OCI-LY7 (cell line): ENCODE measurements at regions not wholly inside any gene's neighbourhood (a gene's known extent, or its start where the extent isn't known, plus 50 kb on each side); places are given as distances from the start of the nearest gene placed in this dataset.
A peak's percentile ranks its signal among the peaks of the same experiment; 100 is the strongest.

Experiments used
- BruUV-seq: library from RNA; stranded (reverse); fragments of 400-500 nt; replicated peaks from 2 replicates; lab custom pipeline; 2021; lab: Mats Ljungman, UMichigan
- CTCF ChIA-PET: fragments of 300-600 bp; sonication (Branson Sonifier 250); formaldehyde crosslinking; loops from one replicate; lab custom pipeline; 2022; ENCODE audit warnings: antibody characterized with exemption; ENCODE audit not compliant: unreplicated experiment; lab: Charles Lee
- POLR2A ChIA-PET: fragments of 300-600 bp; sonication (Branson Sonifier 250); formaldehyde crosslinking; loops from one replicate; lab custom pipeline; 2022; ENCODE audit warnings: antibody characterized with exemption; lab: Charles Lee
- DNase-seq: peaks from one replicate; pipeline ENCODE4 v3.0.0-alpha.2; 2015; ENCODE audit warnings: low spot score
- H2AFZ ChIP-seq: fragments of 200-600 bp; sonication (generic), shearing (Covaris generic); 2 replicates; pipeline ENCODE4 v1.6.1; 2014; ENCODE audit warnings: mild to moderate bottlenecking, antibody characterized with exemption, low read length, moderate library complexity
- H3K27ac ChIP-seq: fragments of 200-600 bp; sonication (generic); 2 replicates; pipeline ENCODE4 v1.5.1; 2014; ENCODE audit warnings: mixed run types, low read depth, mild to moderate bottlenecking, moderate library complexity, low read length, inconsistent platforms; ENCODE audit not compliant: poor library complexity, severe bottlenecking
- H3K36me3 ChIP-seq: fragments of 200-600 bp; sonication (generic); 2 replicates; pipeline ENCODE4 v1.6.1; 2014; ENCODE audit warnings: mild to moderate bottlenecking, antibody characterized with exemption, low read length, moderate library complexity, mixed read lengths; ENCODE audit not compliant: insufficient read depth
- H3K4me1 ChIP-seq: fragments of 200-600 bp; sonication (generic); 2 replicates; pipeline ENCODE4 v1.5.1; 2014; ENCODE audit warnings: mild to moderate bottlenecking, low read length; ENCODE audit not compliant: insufficient read depth, poor library complexity, severe bottlenecking
- H3K4me2 ChIP-seq: fragments of 200-600 bp; sonication (generic); 2 replicates; pipeline ENCODE4 v1.6.1; 2014; ENCODE audit warnings: mild to moderate bottlenecking, low read length
- H3K4me3 ChIP-seq: fragments of 200-600 bp; sonication (generic); 2 replicates; pipeline ENCODE4 v1.5.1; 2014; ENCODE audit warnings: mild to moderate bottlenecking, low read depth, low read length; ENCODE audit not compliant: poor library complexity, severe bottlenecking
- H3K79me2 ChIP-seq: fragments of 200-600 bp; sonication (generic); 2 replicates; pipeline ENCODE4 v1.6.1; 2016; ENCODE audit warnings: low read depth, mild to moderate bottlenecking, low read length, moderate library complexity, mixed read lengths; ENCODE audit not compliant: insufficient read depth
- H3K9me2 ChIP-seq: fragments of 200-600 bp; sonication (generic); 2 replicates; pipeline ENCODE4 v1.6.1; 2016; ENCODE audit warnings: mild to moderate bottlenecking, low read length, mixed read lengths; ENCODE audit not compliant: insufficient read depth
- H3K9me3 ChIP-seq: fragments of 200-600 bp; sonication (generic); 2 replicates; pipeline ENCODE4 v1.6.1; 2014; ENCODE audit warnings: mild to moderate bottlenecking, mixed run types, low read length, mixed read lengths
- H4K20me1 ChIP-seq: fragments of 200-600 bp; sonication (generic); 2 replicates; pipeline ENCODE4 v1.6.1; 2014; ENCODE audit warnings: mild to moderate bottlenecking, antibody characterized with exemption, low read length, moderate library complexity, mixed read lengths; ENCODE audit not compliant: insufficient read depth
- EZH2phosphoT487 ChIP-seq: fragments of 200-600 bp; sonication (generic); IDR thresholded peaks from 2 replicates; pipeline ENCODE4 v1.6.1; 2018; ENCODE audit warnings: low read depth, borderline replicate concordance, mild to moderate bottlenecking, mixed run types, antibody characterized with exemption, low read length, moderate library complexity, mixed read lengths
- intact Hi-C: fragments of 100-400 bp; cut with micrococcal nuclease; formaldehyde crosslinking; loops from one replicate; pipeline ENCODE4 v1.10.0; 2022; ENCODE audit not compliant: unreplicated experiment
- TF ChIP-seq, protein P1 (sequence below): fragments of 200-600 bp; sonication (generic); conservative IDR thresholded peaks from 2 replicates; pipeline ENCODE4 v1.5.1; 2014; ENCODE audit warnings: mild to moderate bottlenecking, antibody characterized with exemption, low read length, moderate library complexity, mixed read lengths

DNA sequence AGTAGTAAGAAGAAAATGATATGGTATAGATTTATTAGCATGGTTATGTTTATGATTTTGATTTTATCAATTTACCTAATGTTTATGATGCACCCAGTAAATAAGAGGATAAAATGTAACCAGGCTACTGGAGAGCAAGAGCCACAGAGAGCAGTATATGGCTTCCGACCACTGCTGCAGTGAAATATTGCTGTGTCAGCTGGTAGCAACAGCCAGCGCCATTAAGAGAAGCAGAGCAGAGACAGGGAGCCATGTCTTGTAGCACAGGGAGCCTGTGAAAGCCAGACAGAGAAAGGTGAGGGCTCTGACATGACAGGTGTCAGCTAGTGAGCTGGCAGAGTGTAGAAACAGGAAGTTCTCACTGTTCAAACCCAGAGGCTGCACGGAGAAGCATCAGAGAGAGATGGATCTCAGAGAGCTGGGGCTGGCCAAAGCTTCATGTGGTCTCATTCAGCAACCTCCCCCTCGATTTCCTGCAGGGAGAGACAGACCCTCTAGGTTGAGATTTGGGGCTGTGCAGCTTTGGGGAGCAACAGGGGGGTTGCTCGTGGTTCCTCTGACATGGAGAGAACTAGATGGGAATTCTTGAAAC is 202.1 kb downstream of the MED10 start:
- no peak for TF ChIP-seq EZH2phosphoT487
- TF ChIP-seq, protein P1, sequence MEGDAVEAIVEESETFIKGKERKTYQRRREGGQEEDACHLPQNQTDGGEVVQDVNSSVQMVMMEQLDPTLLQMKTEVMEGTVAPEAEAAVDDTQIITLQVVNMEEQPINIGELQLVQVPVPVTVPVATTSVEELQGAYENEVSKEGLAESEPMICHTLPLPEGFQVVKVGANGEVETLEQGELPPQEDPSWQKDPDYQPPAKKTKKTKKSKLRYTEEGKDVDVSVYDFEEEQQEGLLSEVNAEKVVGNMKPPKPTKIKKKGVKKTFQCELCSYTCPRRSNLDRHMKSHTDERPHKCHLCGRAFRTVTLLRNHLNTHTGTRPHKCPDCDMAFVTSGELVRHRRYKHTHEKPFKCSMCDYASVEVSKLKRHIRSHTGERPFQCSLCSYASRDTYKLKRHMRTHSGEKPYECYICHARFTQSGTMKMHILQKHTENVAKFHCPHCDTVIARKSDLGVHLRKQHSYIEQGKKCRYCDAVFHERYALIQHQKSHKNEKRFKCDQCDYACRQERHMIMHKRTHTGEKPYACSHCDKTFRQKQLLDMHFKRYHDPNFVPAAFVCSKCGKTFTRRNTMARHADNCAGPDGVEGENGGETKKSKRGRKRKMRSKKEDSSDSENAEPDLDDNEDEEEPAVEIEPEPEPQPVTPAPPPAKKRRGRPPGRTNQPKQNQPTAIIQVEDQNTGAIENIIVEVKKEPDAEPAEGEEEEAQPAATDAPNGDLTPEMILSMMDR = no peak
- no TSS peak for BruUV-seq
- Histone ChIP-seq H3K4me2 (peak overlapping the region; percentile 65), H3K27ac (peak overlapping the region; percentile 19), H3K4me3 (no peak overlapping the region), H2AFZ (peak overlapping the region; percentile 90), H3K36me3 (no peaks in the 10 kb centered on the region), H4K20me1 (no peaks in the 10 kb centered on the region), H3K79me2 (no peaks in the 10 kb centered on the region), H3K9me3 (0 out of 2 replicates have a peak, but pooled peaks cover 3% of the 10 kb centered on the region), H3K9me2 (no peaks in the 10 kb centered on the region), H3K4me1 (peaks cover 14% of the 10 kb centered on the region)
- ChIA-PET CTCF (no interaction called here), POLR2A (interaction anchor here (1.1 to 1.4 kb wide), 2 partner anchors 9 to 12 kb away, joined by 3 read pairs; no protein-coding TSS in a partner anchor)
- DNase-seq = peak; percentile 77
- intact Hi-C loops = no loop called here

DNA sequence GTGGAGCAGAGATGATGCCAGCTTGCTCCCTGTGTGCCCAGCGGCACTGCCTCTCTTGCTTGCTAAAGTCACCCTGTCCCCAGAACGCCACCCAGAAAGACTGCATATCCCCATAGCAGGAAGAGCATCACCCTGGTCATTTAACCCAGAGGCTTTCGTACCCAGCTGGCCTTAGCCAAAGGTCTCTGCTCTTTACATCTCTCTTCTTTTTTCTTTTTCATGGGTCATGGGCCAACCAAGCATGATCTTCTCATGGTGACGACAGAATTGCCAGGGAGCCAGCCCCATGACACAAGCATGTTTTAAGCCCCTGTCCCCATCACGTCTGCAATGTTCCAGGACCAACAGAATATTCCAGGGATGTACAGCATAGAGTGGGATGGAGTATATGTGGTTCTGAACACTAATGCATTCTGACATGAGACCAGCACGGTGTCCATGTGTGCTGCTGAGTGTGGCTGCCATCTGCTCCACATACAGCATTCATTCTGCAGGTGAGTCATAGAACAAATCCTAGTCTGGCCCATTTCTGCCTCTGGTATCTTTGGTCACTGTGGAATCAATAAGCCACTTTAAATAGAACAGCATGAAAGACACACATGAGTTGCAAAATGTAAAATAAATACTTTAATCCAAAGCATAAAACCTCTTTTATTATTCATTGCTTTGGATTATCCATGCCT is 203.0 kb downstream of the MED10 start:
- BruUV-seq = no TSS peak
- Histone ChIP-seq H3K4me1 (peaks cover 14% of the 10 kb centered on the region), H3K4me3 (no peak overlapping the region), H3K36me3 (no peaks in the 10 kb centered on the region), H2AFZ (peak overlapping the region; percentile 90; the same call in 1 of the 2 replicates), H3K27ac (no peak overlapping the region), H3K79me2 (no peaks in the 10 kb centered on the region), H3K9me2 (no peaks in the 10 kb centered on the region), H4K20me1 (no peaks in the 10 kb centered on the region), H3K9me3 (0 out of 2 replicates have a peak, but pooled peaks cover 3% of the 10 kb centered on the region), H3K4me2 (0 out of 2 replicates have a peak overlapping the region, but pooled peaks have one; percentile 65)
- no peak for DNase-seq
- intact Hi-C loops = no loop called here
- POLR2A ChIA-PET = no interaction called here
- TF ChIP-seq EZH2phosphoT487 = no peak
- TF ChIP-seq, protein P1 = no peak
- CTCF ChIA-PET = no interaction called here

DNA sequence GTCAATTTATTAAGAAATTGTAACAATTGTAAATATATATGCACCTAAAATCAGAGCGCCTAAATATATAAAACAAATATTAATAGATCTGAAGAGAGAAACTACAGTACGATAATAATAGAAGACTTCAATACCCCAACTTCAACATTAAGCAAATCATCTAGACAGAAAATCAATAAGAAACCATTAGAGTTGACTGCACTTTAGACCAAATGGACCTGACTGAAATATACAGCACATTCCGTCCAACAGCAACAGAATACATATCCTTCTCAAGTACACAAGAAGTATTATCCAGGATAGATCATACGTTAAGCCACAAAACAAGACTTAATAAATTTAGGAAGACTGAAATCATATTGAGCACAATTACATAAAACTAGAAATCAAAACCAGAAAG is 208.7 kb downstream of the MED10 start:
- no peak overlapping the region for H3K4me2 ChIP-seq
- H2AFZ ChIP-seq = no peak overlapping the region
- no peaks in the 10 kb centered on the region for H3K9me2 ChIP-seq
- no peaks in the 10 kb centered on the region for H4K20me1 ChIP-seq
- intact Hi-C loops = no loop called here
- no peaks in the 10 kb centered on the region for H3K79me2 ChIP-seq
- no peak overlapping the region for H3K27ac ChIP-seq
- CTCF ChIA-PET = no interaction called here
- no TSS peak for BruUV-seq
- no peaks in the 10 kb centered on the region for H3K4me1 ChIP-seq
- 0 out of 2 replicates have a peak, but pooled peaks cover 3% of the 10 kb centered on the region for H3K9me3 ChIP-seq
- no peak overlapping the region for H3K4me3 ChIP-seq
- POLR2A ChIA-PET = interaction anchor here (0.7 kb wide), 2 partner anchors 38 to 1179 kb away, joined by 3 read pairs; no protein-coding TSS in a partner anchor
- no peaks in the 10 kb centered on the region for H3K36me3 ChIP-seq
- no peak for TF ChIP-seq EZH2phosphoT487
- TF ChIP-seq, protein P1 = no peak
- DNase-seq = no peak
